GM08714 (cell line): ENCODE measurements at regions not wholly inside any gene's neighbourhood (a gene's known extent, or its start where the extent isn't known, plus 50 kb on each side); places are given as distances from the start of the nearest gene placed in this dataset.
"Not testable (repeated sequence)": the region's sequence is repeated elsewhere in the genome, so short reads cannot be mapped to it uniquely, and the experiment has no call there.

Source experiments
- H3K4me3 ChIP-seq: fragments of 200-500 bp; sonication (Bioruptor generic); 2 replicates; pipeline ENCODE4 v1.5.1; 2014; ENCODE audit warnings: mild to moderate bottlenecking, low read length, inconsistent platforms
- ZNF274 ChIP-seq: IDR thresholded peaks from 2 replicates; pipeline ENCODE4 v1.6.1; 2012; ENCODE audit warnings: mild to moderate bottlenecking, low read depth, low read length

- no peak for TF ChIP-seq ZNF274
- H3K4me3 ChIP-seq: no peak overlapping the region
Observed at GRCh38 chr5:60546207-60546606, 153.8 kb downstream of the DEPDC1B start.

GRCh38 chr5:60545551-60545950 lies 154.4 kb downstream of the DEPDC1B start:
- no peak overlapping the region for H3K4me3 ChIP-seq
- no peak for TF ChIP-seq ZNF274

GRCh38 chr5:60544142-60544541 lies 155.8 kb downstream of the DEPDC1B start:
- no peak overlapping the region for H3K4me3 ChIP-seq
- no peak for TF ChIP-seq ZNF274

- no peak for TF ChIP-seq ZNF274
- H3K4me3 ChIP-seq: peak overlapping the region; percentile 11; the same call in 1 of the 2 replicates
Observed at GRCh38 chr5:60541980-60542379, 158.0 kb downstream of the DEPDC1B start.

GRCh38 chr5:60540856-60541805 lies 158.8 kb downstream of the DEPDC1B start:
- no peak for TF ChIP-seq ZNF274
- no peak overlapping the region for H3K4me3 ChIP-seq

GRCh38 chr5:60538955-60539866 lies 160.8 kb downstream of the DEPDC1B start:
- H3K4me3 ChIP-seq: no peak overlapping the region
- no peak for TF ChIP-seq ZNF274

- H3K4me3 ChIP-seq: no peak overlapping the region
- TF ChIP-seq ZNF274: no peak
Observed at GRCh38 chr5:60538426-60538825, 161.5 kb downstream of the DEPDC1B start.

GRCh38 chr5:60535951-60536350 lies 164.0 kb downstream of the DEPDC1B start:
- no peak overlapping the region for H3K4me3 ChIP-seq
- no peak for TF ChIP-seq ZNF274

- no peak overlapping the region for H3K4me3 ChIP-seq
- TF ChIP-seq ZNF274: no peak
Observed at GRCh38 chr5:60535198-60535597, 164.8 kb downstream of the DEPDC1B start.

- H3K4me3 ChIP-seq: no peak overlapping the region
- no peak for TF ChIP-seq ZNF274
Observed at GRCh38 chr5:60533789-60534188, 166.2 kb downstream of the DEPDC1B start.

GRCh38 chr5:60532796-60533195 lies 167.2 kb downstream of the DEPDC1B start:
- H3K4me3 ChIP-seq: not testable (repeated sequence)

- H3K4me3 ChIP-seq: not testable (repeated sequence)
Observed at GRCh38 chr5:60530144-60530848, 169.7 kb downstream of the DEPDC1B start.

- TF ChIP-seq ZNF274: no peak
- no peak overlapping the region for H3K4me3 ChIP-seq
Observed at GRCh38 chr5:60529001-60529400, 171.0 kb downstream of the DEPDC1B start.

GRCh38 chr5:60527072-60527471 lies 172.9 kb downstream of the DEPDC1B start:
- H3K4me3 ChIP-seq: no peak overlapping the region
- no peak for TF ChIP-seq ZNF274
